ENCODE measurements at regions not wholly inside any gene's neighbourhood (a gene's known extent, or its start where the extent isn't known, plus 50 kb on each side); places are given as distances from the start of the nearest gene placed in this dataset.

DNA sequence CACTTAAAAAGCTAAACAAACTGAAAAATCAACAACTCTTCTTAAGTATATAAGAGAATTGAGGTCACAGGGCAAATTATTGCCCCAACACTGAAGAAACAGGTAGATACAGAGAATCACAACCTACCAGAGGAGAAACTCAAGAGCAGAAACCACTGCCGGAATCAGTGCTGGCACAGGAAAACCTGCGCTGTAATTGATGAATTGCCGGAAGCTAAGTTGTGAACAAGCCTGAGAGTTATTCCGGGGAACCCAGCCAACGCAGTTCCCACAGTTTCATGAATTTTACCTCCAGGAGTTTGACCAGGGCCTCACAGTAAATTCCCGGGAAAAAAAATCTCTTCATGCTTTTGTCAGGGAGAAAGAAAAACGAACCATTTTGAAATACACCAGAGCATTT, 657.1 kb upstream of the BRINP3 start:
- no peak overlapping the region for H3K14ac ChIP-seq (ENCODE audit: low read length)
- H2BK5ac ChIP-seq (ENCODE audit: low read length): no peak overlapping the region
- H3K4me3 ChIP-seq (ENCODE audit: low read length in 2 of 2): no peak overlapping the region
- DNase-seq (ENCODE audit: low spot score): no peak
- H3K4ac ChIP-seq (ENCODE audit: low read length): no peak overlapping the region
- peak overlapping the region; percentile 41 for H2AFZ ChIP-seq (ENCODE audit: low read length)
- no peaks in the 10 kb centered on the region for H3K27me3 ChIP-seq (ENCODE audit: control insufficient read depth in 3 of 3, insufficient read depth in 3 of 3, low read depth in 1 of 3, low read length in 3 of 3)
- H2BK15ac ChIP-seq (ENCODE audit: low read length): no peak overlapping the region
- no peaks in the 10 kb centered on the region for H3K36me3 ChIP-seq (replicated peaks in 1 of 2; ENCODE audit: control insufficient read depth in 2 of 2, insufficient read depth in 2 of 2, low read length in 2 of 2)
- H2BK12ac ChIP-seq (ENCODE audit: low read length): no peak overlapping the region
- H3K23ac ChIP-seq (ENCODE audit: low read depth, low read length, poor library complexity): no peak overlapping the region
- no peaks in the 10 kb centered on the region for H3K9me3 ChIP-seq (replicated peaks in 1 of 2; ENCODE audit: control insufficient read depth in 2 of 2, insufficient read depth in 1 of 2, low read depth in 1 of 2, low read length in 2 of 2)
- H4K8ac ChIP-seq (ENCODE audit: low read depth, low read length): no peak overlapping the region
- no peak overlapping the region for H3K27ac ChIP-seq (replicated peaks; ENCODE audit: low read length)
- H3K4me1 ChIP-seq (ENCODE audit: control insufficient read depth in 2 of 2, insufficient read depth in 1 of 2, low read depth in 1 of 2, low read length in 2 of 2): no peaks in the 10 kb centered on the region
- no peak overlapping the region for H4K91ac ChIP-seq (ENCODE audit: low read depth, low read length, poor library complexity)
- no peak overlapping the region for H2AK5ac ChIP-seq (ENCODE audit: low read depth, low read length)
- H3K9ac ChIP-seq (ENCODE audit: low read depth, low read length, poor library complexity): no peak overlapping the region
- WGBS, 2 donors (ENCODE audit: extremely low coverage in 2 of 2, insufficient read length in 2 of 2, insufficient replicate concordance in 1 of 2): no CpG with 5 or more reads among the region's 7 CpGs
- no peak overlapping the region for H3K18ac ChIP-seq (ENCODE audit: low read length)
- H2BK120ac ChIP-seq (ENCODE audit: low read depth, low read length): no peak overlapping the region
- no peak overlapping the region for H3K4me2 ChIP-seq (ENCODE audit: insufficient read depth, low read length, poor library complexity, severe bottlenecking)
- no peaks in the 10 kb centered on the region for H3K79me1 ChIP-seq (ENCODE audit: low read depth, low read length)

DNA sequence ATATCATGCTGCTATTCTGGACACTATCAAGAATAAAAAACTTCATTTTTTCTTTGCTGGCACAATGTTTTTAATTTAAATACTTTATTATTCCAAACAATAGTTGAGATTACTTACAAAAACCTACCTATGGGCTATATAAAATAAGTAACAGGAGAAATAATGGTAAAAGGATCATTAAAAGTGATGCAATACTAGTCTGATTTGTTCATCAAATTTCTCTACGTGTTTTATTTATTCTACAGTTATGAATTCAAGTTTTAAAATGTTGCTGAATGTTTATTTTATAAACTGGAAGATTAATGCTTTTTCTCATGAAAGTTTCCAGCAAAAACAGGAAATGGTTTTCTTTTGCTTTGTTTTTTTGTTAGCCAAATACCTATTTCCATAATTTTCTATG, 662.4 kb upstream of the BRINP3 start:
- H4K8ac ChIP-seq (ENCODE audit: low read depth, low read length): no peak overlapping the region
- no peaks in the 10 kb centered on the region for H3K79me1 ChIP-seq (ENCODE audit: low read depth, low read length)
- DNase-seq (ENCODE audit: low spot score): no peak
- H3K4me2 ChIP-seq (ENCODE audit: insufficient read depth, low read length, poor library complexity, severe bottlenecking): no peak overlapping the region
- H3K14ac ChIP-seq (ENCODE audit: low read length): no peak overlapping the region
- H3K9ac ChIP-seq (ENCODE audit: low read depth, low read length, poor library complexity): no peak overlapping the region
- H4K91ac ChIP-seq (ENCODE audit: low read depth, low read length, poor library complexity): no peak overlapping the region
- WGBS, 2 donors (ENCODE audit: extremely low coverage in 2 of 2, insufficient read length in 2 of 2, insufficient replicate concordance in 1 of 2): no CpG with 5 or more reads among the region's 1 CpG
- no peaks in the 10 kb centered on the region for H3K4me1 ChIP-seq (ENCODE audit: control insufficient read depth in 2 of 2, insufficient read depth in 1 of 2, low read depth in 1 of 2, low read length in 2 of 2)
- no peak overlapping the region for H3K23ac ChIP-seq (ENCODE audit: low read depth, low read length, poor library complexity)
- H3K27ac ChIP-seq (replicated peaks; ENCODE audit: low read length): no peak overlapping the region
- no peaks in the 10 kb centered on the region for H3K27me3 ChIP-seq (ENCODE audit: control insufficient read depth in 3 of 3, insufficient read depth in 3 of 3, low read depth in 1 of 3, low read length in 3 of 3)
- no peak overlapping the region for H2BK120ac ChIP-seq (ENCODE audit: low read depth, low read length)
- no peak overlapping the region for H2AK5ac ChIP-seq (ENCODE audit: low read depth, low read length)
- no peaks in the 10 kb centered on the region for H3K36me3 ChIP-seq (replicated peaks in 1 of 2; ENCODE audit: control insufficient read depth in 2 of 2, insufficient read depth in 2 of 2, low read length in 2 of 2)
- H2AFZ ChIP-seq (ENCODE audit: low read length): no peak overlapping the region
- H2BK12ac ChIP-seq (ENCODE audit: low read length): no peak overlapping the region
- H2BK5ac ChIP-seq (ENCODE audit: low read length): no peak overlapping the region
- no peak overlapping the region for H2BK15ac ChIP-seq (ENCODE audit: low read length)
- no peak overlapping the region for H3K4ac ChIP-seq (ENCODE audit: low read length)
- H3K4me3 ChIP-seq (ENCODE audit: low read length in 2 of 2): no peak overlapping the region
- no peaks in the 10 kb centered on the region for H3K9me3 ChIP-seq (replicated peaks in 1 of 2; ENCODE audit: control insufficient read depth in 2 of 2, insufficient read depth in 1 of 2, low read depth in 1 of 2, low read length in 2 of 2)
- H3K18ac ChIP-seq (ENCODE audit: low read length): no peak overlapping the region

DNA sequence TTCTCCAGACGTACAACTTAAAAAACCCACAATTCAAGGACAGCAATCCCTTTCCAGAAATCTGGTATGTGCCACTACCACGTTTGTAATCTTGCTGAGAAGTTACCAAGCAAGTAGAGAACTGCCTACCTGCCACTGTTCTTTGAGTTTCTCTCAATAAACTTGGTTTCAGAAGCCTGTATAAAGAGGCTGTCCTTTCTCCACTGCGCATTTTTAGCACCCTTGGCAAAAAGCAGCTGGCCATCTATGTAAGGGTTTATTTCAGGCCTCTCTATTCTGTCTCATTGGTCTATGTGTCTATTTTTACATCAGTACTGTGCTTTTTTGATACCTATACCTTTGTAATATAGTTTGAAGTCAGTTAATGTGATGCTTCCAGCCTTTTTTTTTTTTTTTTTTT, 665.1 kb upstream of the BRINP3 start:
- Histone ChIP-seq H3K18ac (ENCODE audit: low read length) (no peak overlapping the region), H3K14ac (ENCODE audit: low read length) (no peak overlapping the region), H3K9ac (ENCODE audit: low read depth, low read length, poor library complexity) (no peak overlapping the region), H4K8ac (ENCODE audit: low read depth, low read length) (no peak overlapping the region), H3K9me3 (replicated peaks in 1 of 2; ENCODE audit: control insufficient read depth in 2 of 2, insufficient read depth in 1 of 2, low read depth in 1 of 2, low read length in 2 of 2) (no peaks in the 10 kb centered on the region), H2BK5ac (ENCODE audit: low read length) (no peak overlapping the region), H3K4ac (ENCODE audit: low read length) (no peak overlapping the region), H3K36me3 (replicated peaks in 1 of 2; ENCODE audit: control insufficient read depth in 2 of 2, insufficient read depth in 2 of 2, low read length in 2 of 2) (no peaks in the 10 kb centered on the region), H3K27me3 (ENCODE audit: control insufficient read depth in 3 of 3, insufficient read depth in 3 of 3, low read depth in 1 of 3, low read length in 3 of 3) (no peaks in the 10 kb centered on the region), H3K23ac (ENCODE audit: low read depth, low read length, poor library complexity) (no peak overlapping the region), H3K4me1 (ENCODE audit: control insufficient read depth in 2 of 2, insufficient read depth in 1 of 2, low read depth in 1 of 2, low read length in 2 of 2) (no peaks in the 10 kb centered on the region), H2AK5ac (ENCODE audit: low read depth, low read length) (no peak overlapping the region), H4K91ac (ENCODE audit: low read depth, low read length, poor library complexity) (no peak overlapping the region), H2BK12ac (ENCODE audit: low read length) (no peak overlapping the region), H3K79me1 (ENCODE audit: low read depth, low read length) (no peaks in the 10 kb centered on the region), H3K27ac (replicated peaks; ENCODE audit: low read length) (no peak overlapping the region), H2BK15ac (ENCODE audit: low read length) (no peak overlapping the region), H3K4me2 (ENCODE audit: insufficient read depth, low read length, poor library complexity, severe bottlenecking) (no peak overlapping the region), H2BK120ac (ENCODE audit: low read depth, low read length) (no peak overlapping the region), H2AFZ (ENCODE audit: low read length) (no peak overlapping the region), H3K4me3 (ENCODE audit: low read length in 2 of 2) (no peak overlapping the region)
- DNase-seq (ENCODE audit: low spot score): no peak
- WGBS, 2 donors (ENCODE audit: extremely low coverage in 2 of 2, insufficient read length in 2 of 2, insufficient replicate concordance in 1 of 2): no CpG with 5 or more reads among the region's 3 CpGs

DNA sequence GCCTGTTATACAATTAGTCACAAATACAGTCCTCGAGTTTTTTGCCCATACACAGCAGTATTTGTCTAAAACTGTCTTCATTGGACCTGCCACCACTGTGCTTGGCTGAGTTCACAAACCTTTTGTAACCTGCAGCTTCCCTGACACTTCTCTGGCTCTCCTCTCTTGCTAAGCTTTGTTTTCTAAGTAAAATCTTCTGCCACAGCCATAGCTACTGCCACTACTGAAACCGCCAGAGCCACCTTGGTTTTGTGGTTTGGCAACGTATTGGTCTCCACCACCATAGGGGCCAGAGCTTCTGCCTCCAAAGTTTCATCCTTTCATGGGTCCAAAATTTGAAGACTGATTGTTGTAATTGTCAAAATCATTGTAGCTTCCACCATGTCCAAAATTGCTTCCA, 668.2 kb upstream of the BRINP3 start:
- Histone ChIP-seq H4K91ac (ENCODE audit: low read depth, low read length, poor library complexity) (no peak overlapping the region), H2AK5ac (ENCODE audit: low read depth, low read length) (no peak overlapping the region), H3K79me1 (ENCODE audit: low read depth, low read length) (no peaks in the 10 kb centered on the region), H2AFZ (ENCODE audit: low read length) (no peak overlapping the region), H2BK5ac (ENCODE audit: low read length) (no peak overlapping the region), H3K14ac (ENCODE audit: low read length) (no peak overlapping the region), H3K36me3 (replicated peaks in 1 of 2; ENCODE audit: control insufficient read depth in 2 of 2, insufficient read depth in 2 of 2, low read length in 2 of 2) (no peaks in the 10 kb centered on the region), H4K8ac (ENCODE audit: low read depth, low read length) (no peak overlapping the region), H3K4me2 (ENCODE audit: insufficient read depth, low read length, poor library complexity, severe bottlenecking) (no peak overlapping the region), H3K27me3 (ENCODE audit: control insufficient read depth in 3 of 3, insufficient read depth in 3 of 3, low read depth in 1 of 3, low read length in 3 of 3) (no peaks in the 10 kb centered on the region), H2BK15ac (ENCODE audit: low read length) (no peak overlapping the region), H3K18ac (ENCODE audit: low read length) (no peak overlapping the region), H3K4ac (ENCODE audit: low read length) (no peak overlapping the region), H3K9me3 (replicated peaks in 1 of 2; ENCODE audit: control insufficient read depth in 2 of 2, insufficient read depth in 1 of 2, low read depth in 1 of 2, low read length in 2 of 2) (no peaks in the 10 kb centered on the region), H3K4me1 (ENCODE audit: control insufficient read depth in 2 of 2, insufficient read depth in 1 of 2, low read depth in 1 of 2, low read length in 2 of 2) (no peaks in the 10 kb centered on the region), H3K23ac (ENCODE audit: low read depth, low read length, poor library complexity) (no peak overlapping the region), H3K4me3 (ENCODE audit: low read length in 2 of 2) (no peak overlapping the region), H2BK12ac (ENCODE audit: low read length) (no peak overlapping the region), H3K9ac (ENCODE audit: low read depth, low read length, poor library complexity) (no peak overlapping the region), H2BK120ac (ENCODE audit: low read depth, low read length) (no peak overlapping the region), H3K27ac (replicated peaks; ENCODE audit: low read length) (no peak overlapping the region)
- WGBS, 2 donors (ENCODE audit: extremely low coverage in 2 of 2, insufficient read length in 2 of 2, insufficient replicate concordance in 1 of 2): no CpG with 5 or more reads among the region's 3 CpGs
- no peak for DNase-seq (ENCODE audit: low spot score)

Data from neuronal stem cell (in vitro differentiated cells).